Astrocyte (in vitro differentiated cells and primary cell): ENCODE measurements at regions not wholly inside any gene's neighbourhood (a gene's known extent, or its start where the extent isn't known, plus 50 kb on each side); places are given as distances from the start of the nearest gene placed in this dataset.

ENCODE experiments used
- DNase-seq: peaks from one replicate; pipeline ENCODE4 v3.0.0-alpha.2; 2010; ENCODE audit warnings: low read depth
- FAIRE-seq: peaks from 2 replicates; lab custom pipeline; 2011; peaks lifted over from hg19 to GRCh38; lab: Jason Lieb, UNC
- H2AFZ ChIP-seq: 2 replicates; pipeline ENCODE4 v1.6.0; 2012; ENCODE audit warnings: low read depth, low read length, inconsistent platforms
- H3K27ac ChIP-seq: 2 replicates; pipeline ENCODE4 v1.5.1; 2011; ENCODE audit warnings: low read depth, low read length, inconsistent platforms
- H3K27me3 ChIP-seq: 2 replicates; pipeline ENCODE4 v1.6.0; 2011; ENCODE audit warnings: low read length, inconsistent platforms; ENCODE audit not compliant: insufficient read depth
- H3K36me3 ChIP-seq: 2 replicates; pipeline ENCODE4 v1.5.1; 2011; ENCODE audit warnings: low read length, inconsistent platforms; ENCODE audit not compliant: insufficient read depth
- H3K4me1 ChIP-seq: 2 replicates; pipeline ENCODE4 v1.5.1; 2011; ENCODE audit warnings: low read length, inconsistent platforms; ENCODE audit not compliant: insufficient read depth
- H3K4me2 ChIP-seq: 2 replicates; pipeline ENCODE4 v1.6.0; 2012; ENCODE audit warnings: low read length, inconsistent platforms
- H3K4me3 ChIP-seq: 2 replicates; pipeline ENCODE4 v1.5.1; 2011; ENCODE audit warnings: low read depth, mild to moderate bottlenecking, low read length, inconsistent platforms; ENCODE audit not compliant: insufficient read depth
- H3K79me2 ChIP-seq: 2 replicates; pipeline ENCODE4 v1.6.0; 2012; ENCODE audit warnings: mild to moderate bottlenecking, low read length, inconsistent platforms; ENCODE audit not compliant: insufficient read depth
- H3K9ac ChIP-seq: 2 replicates; pipeline ENCODE4 v1.6.0; 2012; ENCODE audit warnings: mild to moderate bottlenecking, low read length, inconsistent platforms
- H3K9me3 ChIP-seq: 2 replicates; pipeline ENCODE4 v1.5.1; 2012; ENCODE audit warnings: low read depth, mild to moderate bottlenecking, low read length, inconsistent platforms; ENCODE audit not compliant: insufficient read depth
- H4K20me1 ChIP-seq: 2 replicates; pipeline ENCODE4 v1.6.0; 2012; ENCODE audit warnings: low read length, inconsistent platforms; ENCODE audit not compliant: insufficient read depth
- H3K27ac Mint-ChIP-seq: one replicate; pipeline ENCODE4 v1.8.0; 2021; ENCODE audit warnings: mild to moderate bottlenecking, mixed read lengths; ENCODE audit not compliant: unreplicated experiment
- H3K27me3 Mint-ChIP-seq: one replicate; pipeline ENCODE4 v1.8.0; 2021; ENCODE audit warnings: low read depth, mixed read lengths; ENCODE audit not compliant: unreplicated experiment
- H3K36me3 Mint-ChIP-seq: one replicate; pipeline ENCODE4 v1.8.0; 2021; ENCODE audit warnings: low read depth, mixed read lengths; ENCODE audit not compliant: unreplicated experiment
- H3K4me1 Mint-ChIP-seq: one replicate; pipeline ENCODE4 v1.8.0; 2021; ENCODE audit warnings: low read depth, mixed read lengths; ENCODE audit not compliant: unreplicated experiment
- H3K4me3 Mint-ChIP-seq: one replicate; pipeline ENCODE4 v1.8.0; 2021; ENCODE audit warnings: mild to moderate bottlenecking, moderate library complexity, mixed read lengths; ENCODE audit not compliant: unreplicated experiment
- H3K9me3 Mint-ChIP-seq: one replicate; pipeline ENCODE4 v1.8.0; 2021; ENCODE audit warnings: mild to moderate bottlenecking, mixed read lengths; ENCODE audit not compliant: unreplicated experiment
- CTCF ChIP-seq: IDR thresholded peaks from 2 replicates; pipeline ENCODE4 v1.5.1; 2011; ENCODE audit warnings: low read depth, mild to moderate bottlenecking, inconsistent platforms, low read length, moderate library complexity; ENCODE audit not compliant: insufficient read depth
- EZH2 ChIP-seq: IDR thresholded peaks from 2 replicates; pipeline ENCODE4 v1.6.1; 2012; ENCODE audit warnings: mild to moderate bottlenecking, low read length, inconsistent platforms; ENCODE audit not compliant: insufficient read depth

- no peak overlapping the region for H2AFZ ChIP-seq
- no peak overlapping the region for H3K27ac Mint-ChIP-seq
- H3K27ac ChIP-seq = no peak overlapping the region
- H3K9me3 Mint-ChIP-seq = peaks cover 15% of the 10 kb centered on the region
- no peaks in the 10 kb centered on the region for H3K4me1 ChIP-seq
- H3K4me3 ChIP-seq = no peak overlapping the region
- H3K79me2 ChIP-seq = no peaks in the 10 kb centered on the region
- no peak overlapping the region for H3K4me2 ChIP-seq
- no peaks in the 10 kb centered on the region for H3K27me3 Mint-ChIP-seq
- DNase-seq (no peak), FAIRE-seq (no peak)
- no peaks in the 10 kb centered on the region for H3K4me1 Mint-ChIP-seq
- no peaks in the 10 kb centered on the region for H3K9me3 ChIP-seq
- TF ChIP-seq CTCF = no peak
- no peak for TF ChIP-seq EZH2
- H3K9ac ChIP-seq = no peak overlapping the region
- H3K36me3 Mint-ChIP-seq = no peaks in the 10 kb centered on the region
- no peak overlapping the region for H3K4me3 Mint-ChIP-seq
- H3K27me3 ChIP-seq = no peaks in the 10 kb centered on the region
- H4K20me1 ChIP-seq = no peaks in the 10 kb centered on the region
- H3K36me3 ChIP-seq = no peaks in the 10 kb centered on the region
Measured at GRCh38 chr1:101652484-101652883, 344.2 kb downstream of the OLFM3 start.

GRCh38 chr1:101653482-101653946 lies 343.2 kb downstream of the OLFM3 start:
- H2AFZ ChIP-seq = no peak overlapping the region
- Mint-ChIP-seq H3K4me1 (no peaks in the 10 kb centered on the region), H3K27ac (no peak overlapping the region), H3K27me3 (no peaks in the 10 kb centered on the region), H3K9me3 (peaks cover 15% of the 10 kb centered on the region), H3K36me3 (no peaks in the 10 kb centered on the region), H3K4me3 (no peak overlapping the region)
- no peak overlapping the region for H3K9ac ChIP-seq
- no peaks in the 10 kb centered on the region for H3K9me3 ChIP-seq
- no peak overlapping the region for H3K4me3 ChIP-seq
- FAIRE-seq = no peak
- H3K27me3 ChIP-seq = no peaks in the 10 kb centered on the region
- H3K4me2 ChIP-seq = no peak overlapping the region
- no peaks in the 10 kb centered on the region for H3K36me3 ChIP-seq
- H4K20me1 ChIP-seq = no peaks in the 10 kb centered on the region
- no peaks in the 10 kb centered on the region for H3K4me1 ChIP-seq
- TF ChIP-seq CTCF (peak; percentile 27), EZH2 (no peak)
- no peak for DNase-seq
- H3K27ac ChIP-seq = no peak overlapping the region
- no peaks in the 10 kb centered on the region for H3K79me2 ChIP-seq

GRCh38 chr1:101664726-101665125 lies 332.0 kb downstream of the OLFM3 start:
- H3K4me3 ChIP-seq = no peak overlapping the region
- Mint-ChIP-seq H3K27ac (no peak overlapping the region), H3K9me3 (peaks cover 3% of the 10 kb centered on the region), H3K36me3 (peaks cover 1% of the 10 kb centered on the region), H3K4me1 (no peaks in the 10 kb centered on the region), H3K4me3 (no peak overlapping the region), H3K27me3 (no peaks in the 10 kb centered on the region)
- H3K79me2 ChIP-seq = no peaks in the 10 kb centered on the region
- H2AFZ ChIP-seq = no peak overlapping the region
- no peaks in the 10 kb centered on the region for H3K4me1 ChIP-seq
- H3K9me3 ChIP-seq = peaks cover 3% of the 10 kb centered on the region
- FAIRE-seq (no peak), DNase-seq (no peak)
- no peaks in the 10 kb centered on the region for H4K20me1 ChIP-seq
- TF ChIP-seq EZH2 (no peak), CTCF (no peak)
- H3K36me3 ChIP-seq = no peaks in the 10 kb centered on the region
- no peak overlapping the region for H3K27ac ChIP-seq
- H3K4me2 ChIP-seq = no peak overlapping the region
- H3K9ac ChIP-seq = no peak overlapping the region
- H3K27me3 ChIP-seq = no peaks in the 10 kb centered on the region
